ENCODE measurements at regions not wholly inside any gene's neighbourhood (a gene's known extent, or its start where the extent isn't known, plus 50 kb on each side); places are given as distances from the start of the nearest gene placed in this dataset.

GRCh38 chr2:209029249-209029648 lies 394.6 kb upstream of the MAP2 start:
- no peak for DNase-seq (ENCODE audit: low read depth)
- TF ChIP-seq CTCF (IDR thresholded peaks at IDR 0.05; ENCODE audit: low read depth, low read length, missing control alignments) = no peak
- no peak overlapping the region for H3K4me3 ChIP-seq (ENCODE audit: low read depth, low read length)

- TF ChIP-seq CTCF (IDR thresholded peaks at IDR 0.05; ENCODE audit: low read depth, low read length, missing control alignments) = no peak
- no peak for DNase-seq (ENCODE audit: low read depth)
- no peak overlapping the region for H3K4me3 ChIP-seq (ENCODE audit: low read depth, low read length)
These were observed 379.5 kb upstream of the MAP2 start for GRCh38 chr2:209044307-209044706.

GRCh38 chr2:209046163-209046562 lies 377.7 kb upstream of the MAP2 start:
- H3K4me3 ChIP-seq (ENCODE audit: low read depth, low read length) = no peak overlapping the region
- DNase-seq (ENCODE audit: low read depth) = no peak
- TF ChIP-seq CTCF (IDR thresholded peaks at IDR 0.05; ENCODE audit: low read depth, low read length, missing control alignments) = no peak

- no peak for DNase-seq (ENCODE audit: low read depth)
- no peak overlapping the region for H3K4me3 ChIP-seq (ENCODE audit: low read depth, low read length)
- no peak for TF ChIP-seq CTCF (IDR thresholded peaks at IDR 0.05; ENCODE audit: low read depth, low read length, missing control alignments)
These were observed 374.2 kb upstream of the MAP2 start for GRCh38 chr2:209049608-209050007.

DNA sequence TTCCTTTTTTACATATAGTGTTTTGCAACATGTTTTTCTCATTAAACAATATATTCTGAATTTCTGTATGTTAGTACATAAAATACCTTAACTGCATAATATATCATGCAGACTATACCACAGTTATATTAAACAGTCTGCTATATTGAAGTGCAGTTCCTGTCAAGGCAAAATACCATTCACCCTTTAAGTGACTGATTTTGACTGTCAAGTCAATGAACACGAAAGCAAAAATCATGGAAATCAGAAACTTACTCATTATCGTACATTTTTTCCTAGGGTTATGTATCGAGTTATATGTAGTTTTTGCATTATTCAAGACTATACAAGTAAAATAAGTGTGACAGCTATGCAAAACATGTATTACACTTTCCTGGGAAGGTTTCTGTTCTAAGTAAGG lies 361.6 kb upstream of the MAP2 start:
- no peak for TF ChIP-seq CTCF (IDR thresholded peaks at IDR 0.05; ENCODE audit: low read depth, low read length, missing control alignments)
- no peak overlapping the region for H3K4me3 ChIP-seq (ENCODE audit: low read depth, low read length)
- DNase-seq (ENCODE audit: low read depth) = no peak

DNA sequence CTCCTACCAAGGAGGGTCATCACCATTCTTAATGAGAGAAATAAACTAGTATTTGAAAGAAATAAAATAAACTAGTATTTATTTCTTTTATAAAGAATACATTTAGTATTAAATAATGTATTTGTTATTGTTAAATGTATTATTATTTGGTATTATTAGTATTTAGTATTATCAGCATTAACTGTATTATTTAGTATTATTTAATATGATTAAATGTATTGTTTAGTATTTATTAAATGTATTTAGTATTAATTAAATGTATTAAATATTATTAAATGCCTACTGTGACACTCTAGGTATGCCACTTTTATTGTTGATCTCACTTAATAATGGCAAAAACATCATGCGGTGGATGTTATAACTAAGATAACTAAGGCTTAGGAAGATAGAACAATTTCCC lies 353.6 kb upstream of the MAP2 start:
- no peak for DNase-seq (ENCODE audit: low read depth)
- H3K4me3 ChIP-seq (ENCODE audit: low read depth, low read length) = no peak overlapping the region
- TF ChIP-seq CTCF (IDR thresholded peaks at IDR 0.05; ENCODE audit: low read depth, low read length, missing control alignments) = no peak

DNA sequence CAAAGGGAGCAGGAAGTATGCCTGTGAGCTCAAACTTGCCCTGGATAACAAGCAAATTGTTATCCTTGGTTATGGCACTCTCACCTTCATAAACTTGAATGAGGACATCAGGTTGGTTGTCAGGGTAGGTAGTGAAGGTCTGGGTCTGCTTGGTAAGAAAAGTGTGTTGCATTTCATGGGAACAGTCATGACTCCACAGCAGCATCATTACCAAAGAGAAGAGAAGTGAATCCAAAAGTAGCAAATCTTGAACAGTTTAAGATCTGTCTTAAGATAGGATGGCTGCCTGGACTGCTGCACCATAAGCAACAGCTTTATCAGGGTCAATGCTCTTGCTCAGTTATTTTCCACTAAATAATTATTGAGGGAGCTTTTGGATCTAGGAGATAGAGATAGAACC lies 350.7 kb upstream of the MAP2 start:
- DNase-seq (ENCODE audit: low read depth) = no peak

More for the DNA sequence above, 350.7 kb upstream of the MAP2 start:
- TF ChIP-seq CTCF (IDR thresholded peaks at IDR 0.05; ENCODE audit: low read depth, low read length, missing control alignments) = no peak
- H3K4me3 ChIP-seq (ENCODE audit: low read depth, low read length) = no peak overlapping the region
